Stimulated activated CD8-positive, alpha-beta memory T cell treated with anti-CD3 and anti-CD28 coated beads, Interleukin-2, amount 100 ng/mL, for 48 hours (primary cell): ENCODE measurements at regions not wholly inside any gene's neighbourhood (a gene's known extent, or its start where the extent isn't known, plus 50 kb on each side); places are given as distances from the start of the nearest gene placed in this dataset.
A peak's percentile ranks its signal among the peaks of the same experiment; 100 is the strongest.

Experiments
- DNase-seq, 2 donors: peaks; one replicate each; pipeline ENCODE4 v3.0.0-alpha.2; 2020; ENCODE audit warnings: low read depth in 2 of 2

DNA sequence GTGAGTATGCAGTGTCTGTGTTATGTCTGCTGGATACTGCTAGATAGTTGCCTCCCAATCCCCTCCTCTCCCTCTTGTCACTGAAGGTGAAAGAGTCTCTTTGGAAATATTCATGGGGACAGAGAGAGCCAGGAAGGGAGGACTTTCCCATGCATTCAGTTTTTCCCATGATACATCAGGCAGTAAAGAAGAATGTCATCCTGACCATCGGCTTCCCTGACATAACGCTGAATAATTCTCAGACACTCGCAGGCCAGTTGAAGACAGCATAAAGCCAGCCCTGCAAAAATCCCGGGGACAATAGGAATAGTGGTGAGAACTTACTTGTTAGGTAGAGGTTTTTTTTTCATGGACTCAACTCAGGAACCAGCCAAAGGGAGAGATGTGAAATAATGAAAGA lies 58.1 kb downstream of the KLF4 start:
- DNase-seq = no peak

- DNase-seq = no peak
Measured at GRCh38 chr9:107430071-107430470, 59.5 kb downstream of the KLF4 start.

GRCh38 chr9:107426126-107426525 lies 63.4 kb downstream of the KLF4 start:
- no peak for DNase-seq

GRCh38 chr9:107425101-107426025 lies 64.2 kb downstream of the KLF4 start:
- DNase-seq = peak; percentile 30 to 55

DNA sequence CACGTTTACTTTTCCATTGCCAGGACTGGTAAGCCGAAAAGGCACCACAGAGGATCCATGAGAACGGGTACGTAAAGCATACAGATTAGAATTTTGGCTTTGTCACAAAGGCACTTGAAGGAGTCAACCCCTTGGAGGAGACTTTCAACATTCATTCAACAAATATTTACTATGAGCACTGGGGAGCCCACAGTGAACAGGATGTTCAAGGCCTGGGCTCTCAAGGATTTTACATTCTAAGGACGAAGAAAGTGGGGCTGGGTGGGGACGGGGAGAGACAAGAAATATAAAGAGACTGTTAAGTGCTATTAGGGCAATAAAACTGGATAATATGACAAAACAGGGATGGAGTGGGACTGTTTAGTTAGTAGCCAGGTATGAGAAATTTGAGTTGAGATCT lies 66.0 kb downstream of the KLF4 start:
- DNase-seq = no peak

DNA sequence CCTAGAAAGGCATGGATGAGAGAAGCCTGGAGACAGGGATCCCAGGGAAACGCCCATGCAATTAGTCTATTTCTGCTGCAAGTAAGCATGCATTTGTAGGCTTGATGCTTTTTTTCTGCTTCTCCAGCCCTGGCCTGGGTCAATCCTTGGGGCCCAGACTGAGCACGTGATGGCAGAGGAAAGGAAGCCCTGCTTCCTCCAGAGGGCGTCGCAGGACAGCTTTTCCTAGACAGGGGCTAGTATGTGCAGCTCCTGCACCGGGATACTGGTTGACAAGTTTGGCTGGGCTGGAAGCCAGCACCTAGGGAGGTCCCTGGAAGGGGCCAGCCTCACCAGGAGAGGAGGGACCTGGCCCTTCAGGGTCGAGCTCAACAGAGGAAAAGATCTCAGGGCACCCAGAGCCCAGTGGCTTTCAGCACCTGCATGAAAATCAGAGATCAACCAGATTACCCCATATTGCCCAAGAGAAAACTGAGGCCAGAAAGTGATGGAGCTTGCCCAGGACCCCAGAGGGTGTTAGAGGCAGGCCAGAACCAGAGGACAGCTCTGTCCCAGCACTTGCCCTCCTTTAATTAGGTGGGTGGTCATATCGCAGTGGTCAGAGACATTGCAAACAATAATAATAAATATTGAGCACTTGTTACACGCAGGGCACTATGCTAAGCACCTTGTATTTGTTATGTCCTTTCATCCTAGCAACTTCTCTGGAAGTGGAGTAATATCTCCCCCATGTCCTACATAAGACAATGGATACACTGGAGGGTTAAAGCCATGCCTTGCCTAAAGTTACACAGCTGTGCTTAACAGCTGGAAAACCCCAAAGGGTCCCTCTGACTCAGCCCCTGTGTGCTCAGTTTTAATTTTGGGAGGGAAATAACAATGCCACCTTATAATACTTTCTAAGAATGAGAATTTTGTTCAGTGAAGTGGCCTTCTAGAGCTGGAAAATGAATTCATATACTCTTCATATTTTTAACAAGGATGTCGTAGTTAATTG lies 67.1 kb downstream of the KLF4 start:
- peak; percentile 4 to 8 for DNase-seq

DNA sequence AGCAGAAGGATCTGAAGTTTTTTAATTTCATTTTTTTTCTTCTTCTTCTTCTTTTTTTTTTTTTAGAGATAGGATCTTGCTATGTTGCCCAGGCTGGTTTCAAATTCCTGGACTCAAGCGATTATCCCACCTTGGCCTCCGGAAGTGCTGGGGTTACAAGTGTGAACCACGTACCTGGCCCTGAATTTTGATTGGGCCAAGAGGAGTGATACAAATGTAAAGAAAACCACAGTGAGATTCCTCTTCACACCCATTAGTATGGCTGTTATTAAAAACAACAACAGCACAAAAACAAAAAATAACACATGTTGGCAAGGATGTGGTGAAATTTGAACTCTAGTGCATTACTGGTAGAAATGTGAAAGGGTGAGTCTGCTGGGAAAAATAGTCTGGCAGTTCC lies 79.1 kb downstream of the KLF4 start:
- no peak for DNase-seq

DNA sequence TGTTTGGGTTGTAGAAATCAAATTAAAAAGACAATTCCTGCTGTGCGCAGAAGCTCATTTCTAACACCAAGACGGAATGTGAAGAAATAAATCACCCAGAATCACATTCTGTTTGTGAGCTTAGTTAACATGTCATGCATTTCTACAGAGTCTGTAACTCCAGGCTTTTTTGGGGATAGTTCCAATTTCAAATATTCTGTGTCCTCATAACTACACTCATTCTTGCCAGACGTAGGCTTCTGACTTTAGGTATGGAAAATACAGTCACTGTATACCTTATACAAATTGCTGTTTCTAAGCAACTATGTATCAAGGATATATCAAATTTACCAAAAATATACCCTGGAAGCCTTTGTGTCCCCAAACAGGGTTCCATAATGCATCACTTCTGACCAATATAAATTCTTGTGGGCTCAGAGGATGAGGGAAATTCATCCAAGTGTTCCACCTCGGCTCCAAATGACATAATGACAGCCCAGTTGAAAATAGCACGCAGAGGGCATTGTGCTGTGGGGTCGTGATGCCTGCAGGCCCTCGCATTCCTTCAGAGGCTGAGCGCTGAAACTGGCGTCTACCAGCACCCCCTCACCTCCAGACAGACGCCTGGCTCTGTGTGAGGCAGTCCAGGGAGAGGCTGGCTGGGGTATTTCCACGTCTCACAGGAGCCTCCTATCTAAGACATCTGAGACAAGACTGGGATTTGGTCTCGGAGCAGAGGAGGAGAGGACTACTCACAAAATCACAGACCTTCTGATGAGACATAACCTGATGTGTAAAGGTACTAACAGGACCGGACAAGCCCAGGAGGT lies 79.8 kb downstream of the KLF4 start:
- DNase-seq = no peak

GRCh38 chr9:107407675-107408074 lies 81.9 kb downstream of the KLF4 start:
- no peak for DNase-seq

DNA sequence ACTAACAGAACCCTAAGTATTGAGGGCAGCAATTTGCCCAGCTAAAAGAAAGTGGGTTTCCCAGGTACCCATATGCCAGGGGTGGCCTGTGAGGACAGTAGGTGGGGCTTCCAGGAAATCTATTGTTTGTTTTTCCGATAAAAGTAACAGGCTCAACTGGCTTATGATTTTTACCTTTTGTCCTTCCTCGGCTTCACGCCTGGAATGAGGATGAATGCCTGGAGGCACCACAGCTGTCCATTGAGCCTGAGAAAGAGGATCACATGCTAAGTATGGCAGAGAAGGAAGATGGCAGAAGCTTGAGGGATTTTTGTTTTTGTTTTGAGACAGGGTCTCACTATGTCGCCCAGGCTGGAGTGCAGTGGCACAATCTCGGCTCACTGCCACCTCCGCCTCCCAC lies 84.1 kb downstream of the KLF4 start:
- DNase-seq = no peak

- no peak for DNase-seq
Measured at GRCh38 chr9:107404736-107405135, 84.8 kb downstream of the KLF4 start.

GRCh38 chr9:107404161-107404560 lies 85.4 kb downstream of the KLF4 start:
- no peak for DNase-seq

GRCh38 chr9:107397076-107398044 lies 92.2 kb downstream of the KLF4 start:
- DNase-seq = no peak

DNA sequence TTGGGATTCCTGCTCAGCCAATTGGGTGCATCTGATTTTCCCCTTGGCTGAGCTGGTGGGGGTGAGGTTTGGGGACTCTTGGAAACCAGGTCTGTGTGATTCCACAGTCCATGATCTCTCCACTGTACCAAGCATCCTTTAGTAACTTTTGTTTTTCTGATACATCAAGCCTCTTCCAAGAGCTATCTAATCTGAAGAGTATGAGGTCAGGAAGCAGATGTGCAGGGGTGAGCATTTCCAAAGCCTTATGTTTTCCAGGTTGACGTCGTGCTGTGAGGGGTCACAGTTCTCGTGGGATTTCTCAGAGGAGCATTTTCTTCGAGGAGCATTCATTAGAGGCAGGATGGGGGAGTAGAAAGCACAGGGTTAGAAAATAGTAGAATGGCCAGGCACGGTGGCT lies 95.3 kb downstream of the KLF4 start:
- no peak for DNase-seq

DNA sequence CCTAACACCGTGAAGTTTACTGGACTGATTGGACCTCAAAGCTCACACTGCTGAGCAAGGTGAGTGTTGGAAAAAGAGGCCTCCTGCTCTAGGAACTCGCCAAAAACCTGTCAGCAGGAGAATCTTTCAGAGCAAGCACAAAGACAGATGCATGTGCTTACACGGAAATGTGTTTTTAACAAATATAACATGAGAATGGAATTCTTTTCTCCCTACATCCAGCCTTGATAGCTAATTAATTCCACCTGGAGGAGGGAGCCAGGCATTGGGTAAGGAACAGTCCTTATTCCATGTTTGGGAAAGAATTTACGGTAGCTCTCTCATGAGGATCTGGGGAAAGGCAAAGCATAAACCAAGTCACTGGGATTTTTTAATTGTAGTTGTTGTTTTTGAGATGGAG lies 98.8 kb downstream of the KLF4 start:
- no peak for DNase-seq

DNA sequence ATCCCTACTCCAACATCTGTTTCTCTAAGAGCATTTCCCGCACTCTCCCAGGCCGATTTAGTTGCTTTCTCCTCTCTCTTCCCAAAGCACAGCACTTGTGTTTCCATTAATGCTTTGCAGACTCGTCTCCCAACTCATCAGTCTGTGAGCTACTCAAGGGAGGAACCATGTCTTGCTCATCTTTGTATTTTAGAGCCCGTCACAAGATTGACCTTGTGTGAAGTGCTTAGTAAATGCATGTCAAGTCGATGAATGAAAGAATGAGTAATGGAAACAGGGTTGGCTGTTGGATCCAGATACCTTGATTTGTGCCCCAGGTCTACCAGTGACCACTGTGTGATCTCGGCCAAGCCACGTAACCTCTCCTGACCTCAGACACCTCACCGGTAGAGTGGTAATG lies 99.3 kb downstream of the KLF4 start:
- no peak for DNase-seq

DNA sequence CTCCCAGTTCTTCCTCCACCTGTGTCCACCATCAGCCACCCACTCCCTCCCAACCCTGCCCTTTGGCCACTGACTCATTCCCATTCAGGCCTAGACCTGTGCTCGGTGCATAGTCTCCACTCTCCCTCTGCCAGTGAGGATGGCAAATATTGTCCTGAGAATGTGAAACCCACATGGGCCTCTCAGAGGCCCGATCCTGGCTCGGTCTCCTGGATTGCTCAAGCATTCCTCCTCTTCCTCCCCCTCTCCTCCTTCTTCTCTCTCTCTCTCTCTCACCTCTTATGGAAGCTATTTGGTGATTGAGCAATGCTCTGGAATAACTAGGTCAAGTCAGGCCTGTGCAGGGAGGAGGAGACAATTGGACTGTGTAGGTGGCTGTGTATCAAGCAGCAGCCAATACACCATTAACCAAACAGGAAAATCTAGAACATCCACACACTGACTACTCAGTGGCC lies 99.9 kb downstream of the KLF4 start:
- no peak for DNase-seq

- no peak for DNase-seq
Measured at GRCh38 chr9:107388890-107389289, 100.7 kb downstream of the KLF4 start.

DNA sequence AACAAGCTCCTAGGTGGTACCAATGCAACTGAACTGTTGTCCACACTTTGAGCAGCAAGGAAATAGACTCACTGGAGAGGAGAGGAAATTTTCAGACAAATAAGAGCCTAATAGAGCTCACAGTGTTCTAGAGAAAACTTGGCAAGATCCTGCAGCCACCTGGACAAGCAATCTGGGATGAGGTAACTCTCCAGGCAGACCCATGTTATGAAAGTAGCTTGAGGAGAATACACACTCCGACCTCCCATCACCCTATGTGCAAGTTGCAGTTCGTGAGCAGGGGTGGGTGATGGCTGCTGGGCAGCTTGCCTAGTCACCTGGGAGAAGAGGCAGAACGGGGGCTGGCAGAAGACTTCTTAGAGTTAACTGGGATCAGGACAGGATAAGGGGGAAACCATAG lies 102.2 kb downstream of the KLF4 start:
- no peak for DNase-seq

DNA sequence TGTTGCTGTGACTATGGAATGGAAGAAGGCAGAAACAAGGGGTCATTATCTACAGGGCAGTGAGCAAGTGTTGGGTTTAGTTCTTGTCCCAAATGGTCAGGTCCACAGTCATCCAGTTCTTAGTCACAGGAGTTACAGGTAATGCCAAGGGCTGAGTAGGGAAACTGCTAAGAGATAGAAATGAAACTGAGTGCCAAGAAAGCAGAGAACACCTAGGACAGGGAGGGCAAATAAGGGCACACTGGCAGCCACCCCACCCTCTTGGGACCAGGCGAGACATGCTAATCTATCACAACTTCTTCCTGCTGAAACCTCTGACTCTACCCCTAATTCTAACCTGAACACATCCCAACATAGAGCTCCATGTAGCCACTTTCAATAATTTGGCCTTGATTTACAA lies 103.2 kb downstream of the KLF4 start:
- no peak for DNase-seq
